SK-N-SH (cell line): ENCODE measurements at regions not wholly inside any gene's neighbourhood (a gene's known extent, or its start where the extent isn't known, plus 50 kb on each side); places are given as distances from the start of the nearest gene placed in this dataset.

Experiments used
- CTCF ChIP-seq: fragments of 200-600 bp; sonication (generic); IDR thresholded peaks from 2 replicates; pipeline ENCODE4 v1.6.1; 2017; ENCODE audit warnings: antibody characterized with exemption, mild to moderate bottlenecking, moderate library complexity
- FOXM1 ChIP-seq: IDR thresholded peaks from 2 replicates; pipeline ENCODE4 v1.4.0; 2012; ENCODE audit warnings: low read depth, mild to moderate bottlenecking
- JUND ChIP-seq: IDR thresholded peaks from 2 replicates; pipeline ENCODE4 v1.4.0; 2012
- MAX ChIP-seq: IDR thresholded peaks from 2 replicates; pipeline ENCODE4 v1.4.0; 2012; ENCODE audit warnings: low read depth
- MXI1 ChIP-seq: IDR thresholded peaks from 2 replicates; pipeline ENCODE4 v1.6.1; 2012; ENCODE audit warnings: mild to moderate bottlenecking, low read depth, low read length, improper control_type of control experiment
- REST ChIP-seq: IDR thresholded peaks from 2 replicates; pipeline ENCODE4 v1.6.1; 2012; ENCODE audit warnings: mild to moderate bottlenecking, low read depth, low read length, moderate library complexity
- SIN3A ChIP-seq: IDR thresholded peaks from 2 replicates; pipeline ENCODE4 v1.6.1; 2012; ENCODE audit warnings: low read depth, mild to moderate bottlenecking, low read length, moderate library complexity, borderline replicate concordance
- USF2 ChIP-seq: fragments of 150-350 bp; IDR thresholded peaks from 2 replicates; pipeline ENCODE4 v1.6.1; 2017; ENCODE audit warnings: antibody characterized with exemption, low read length, low read depth, borderline replicate concordance
- ZBTB33 ChIP-seq: IDR thresholded peaks from 2 replicates; pipeline ENCODE4 v1.4.0; 2012; ENCODE audit warnings: low read depth, borderline replicate concordance

GRCh38 chr14:96722736-96723135, 74.4 kb upstream of the VRK1 start:
- no peak for TF ChIP-seq USF2
- TF ChIP-seq MXI1 = no peak
- no peak for TF ChIP-seq CTCF
- TF ChIP-seq SIN3A = no peak
- no peak for TF ChIP-seq JUND
- no peak for TF ChIP-seq ZBTB33
- TF ChIP-seq MAX = no peak
- no peak for TF ChIP-seq REST
- TF ChIP-seq FOXM1 = no peak
